AG10803 (cell line): ENCODE measurements at regions not wholly inside any gene's neighbourhood (a gene's known extent, or its start where the extent isn't known, plus 50 kb on each side); places are given as distances from the start of the nearest gene placed in this dataset.

Source experiments
- DNase-seq: peaks from one replicate; pipeline ENCODE4 v3.0.0; 2010; ENCODE audit warnings: low read depth
- H3K4me3 ChIP-seq: 2 replicates; pipeline ENCODE4 v1.5.1; 2011; ENCODE audit warnings: mild to moderate bottlenecking, low read length, control low read depth
- TF ChIP-seq, protein P1 (sequence below): conservative IDR thresholded peaks from 2 replicates; pipeline ENCODE4 v1.5.1; 2011; ENCODE audit warnings: mild to moderate bottlenecking, low read length, control low read depth, inconsistent platforms

DNA sequence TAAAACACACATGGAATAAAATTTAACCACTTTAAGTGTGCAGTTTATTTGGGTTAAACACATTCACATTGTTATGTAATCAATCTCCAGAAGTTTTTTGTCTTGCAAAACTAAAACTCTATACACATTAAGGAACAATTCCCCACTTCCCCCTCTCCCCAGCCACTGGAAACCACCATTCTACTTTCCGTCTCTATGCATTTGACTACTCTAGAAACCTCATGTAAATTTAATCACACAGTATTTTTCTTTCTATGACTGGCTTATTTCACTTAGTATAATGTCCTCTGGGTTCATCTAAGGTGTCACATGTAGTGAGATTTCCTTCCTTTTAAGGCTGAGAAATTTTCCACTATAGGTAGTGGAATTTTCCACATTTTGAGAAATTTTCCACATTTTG, 568.7 kb upstream of the UBE2E2 start:
- TF ChIP-seq, protein P1, sequence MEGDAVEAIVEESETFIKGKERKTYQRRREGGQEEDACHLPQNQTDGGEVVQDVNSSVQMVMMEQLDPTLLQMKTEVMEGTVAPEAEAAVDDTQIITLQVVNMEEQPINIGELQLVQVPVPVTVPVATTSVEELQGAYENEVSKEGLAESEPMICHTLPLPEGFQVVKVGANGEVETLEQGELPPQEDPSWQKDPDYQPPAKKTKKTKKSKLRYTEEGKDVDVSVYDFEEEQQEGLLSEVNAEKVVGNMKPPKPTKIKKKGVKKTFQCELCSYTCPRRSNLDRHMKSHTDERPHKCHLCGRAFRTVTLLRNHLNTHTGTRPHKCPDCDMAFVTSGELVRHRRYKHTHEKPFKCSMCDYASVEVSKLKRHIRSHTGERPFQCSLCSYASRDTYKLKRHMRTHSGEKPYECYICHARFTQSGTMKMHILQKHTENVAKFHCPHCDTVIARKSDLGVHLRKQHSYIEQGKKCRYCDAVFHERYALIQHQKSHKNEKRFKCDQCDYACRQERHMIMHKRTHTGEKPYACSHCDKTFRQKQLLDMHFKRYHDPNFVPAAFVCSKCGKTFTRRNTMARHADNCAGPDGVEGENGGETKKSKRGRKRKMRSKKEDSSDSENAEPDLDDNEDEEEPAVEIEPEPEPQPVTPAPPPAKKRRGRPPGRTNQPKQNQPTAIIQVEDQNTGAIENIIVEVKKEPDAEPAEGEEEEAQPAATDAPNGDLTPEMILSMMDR = no peak
- H3K4me3 ChIP-seq = no peak overlapping the region
- no peak for DNase-seq

DNA sequence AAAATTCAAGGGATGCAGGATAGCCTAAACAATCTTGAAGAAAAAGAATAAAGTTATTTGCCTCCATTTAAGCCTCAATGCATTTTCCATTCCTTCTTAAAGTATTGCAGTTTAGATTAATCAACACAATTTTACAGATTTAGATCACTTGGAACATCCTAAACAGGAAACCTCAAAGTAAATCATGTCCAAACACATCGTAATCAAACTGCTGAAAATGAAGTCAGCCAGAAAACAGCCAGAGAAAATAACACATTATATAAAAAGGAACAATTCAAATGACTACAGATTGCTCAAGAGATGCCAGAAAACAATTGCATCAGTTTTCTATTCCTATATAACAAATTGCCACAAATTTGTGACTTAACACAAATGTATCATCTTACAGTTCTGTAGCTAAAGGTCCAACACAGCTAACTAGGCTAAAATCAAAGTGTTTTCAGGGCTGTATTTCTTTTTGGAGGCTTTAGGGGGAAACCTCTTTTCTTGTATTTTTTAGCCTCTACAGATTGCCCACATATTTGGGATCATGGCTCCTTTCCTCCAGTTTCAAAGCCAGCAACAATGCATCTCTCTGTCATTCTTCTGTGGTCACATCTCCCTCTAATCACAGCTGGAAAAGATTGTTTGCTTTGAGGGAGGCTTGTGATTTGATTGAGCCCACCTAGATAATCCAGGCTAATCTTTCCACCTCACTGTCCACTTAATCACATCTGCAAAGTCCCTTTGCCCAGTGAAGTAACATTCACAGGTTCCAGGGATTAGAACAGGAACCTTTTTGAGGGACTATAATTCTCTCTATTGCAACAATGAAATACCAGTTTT, 543.3 kb upstream of the UBE2E2 start:
- TF ChIP-seq, protein P1 = no peak
- no peak overlapping the region for H3K4me3 ChIP-seq
- no peak for DNase-seq

DNA sequence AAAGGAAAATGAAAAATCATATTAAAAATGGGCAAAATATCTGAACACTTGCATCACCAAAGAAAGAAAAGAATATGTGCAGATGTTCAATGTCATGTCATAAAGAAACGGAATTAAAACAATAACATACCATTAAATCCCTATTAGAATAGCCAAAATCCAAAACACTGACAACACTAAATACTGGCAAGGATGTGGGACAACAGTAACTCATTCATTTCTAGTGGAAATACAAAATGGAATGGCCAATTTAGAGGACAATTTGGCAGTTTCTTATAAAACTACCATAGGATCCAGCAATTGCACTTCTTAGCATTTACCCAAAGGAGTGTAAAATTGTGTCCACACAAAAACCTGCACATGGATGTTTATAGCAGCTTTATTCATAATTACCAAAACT, 542.5 kb upstream of the UBE2E2 start:
- DNase-seq = no peak
- TF ChIP-seq, protein P1 = no peak
- H3K4me3 ChIP-seq = no peak overlapping the region

DNA sequence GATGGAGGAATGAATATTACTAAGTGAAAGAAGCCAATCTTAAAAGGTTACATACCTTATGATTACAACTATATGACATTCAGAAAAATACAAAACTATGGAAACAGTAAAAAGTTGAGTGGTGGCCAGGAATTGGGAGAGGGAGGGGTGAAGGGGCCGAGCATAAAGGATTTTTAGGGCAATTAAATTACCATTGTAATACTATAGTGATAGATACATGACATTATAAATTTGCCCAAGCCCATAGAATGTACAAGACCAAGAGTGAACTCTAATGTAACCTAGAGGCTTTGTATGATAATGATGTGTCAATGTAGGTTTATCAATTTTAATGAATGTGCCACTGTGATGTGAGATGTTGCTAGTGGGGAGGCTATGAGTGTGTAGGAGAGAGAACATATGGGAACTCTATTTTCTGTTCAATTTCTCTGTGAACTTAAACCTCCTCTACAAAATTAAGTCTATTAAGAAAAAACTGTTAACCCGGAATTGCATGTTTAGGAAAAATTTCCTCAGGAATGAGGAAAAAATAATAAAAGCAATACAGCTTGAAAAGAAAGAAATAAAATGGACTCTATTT, 541.9 kb upstream of the UBE2E2 start:
- H3K4me3 ChIP-seq = no peak overlapping the region
- no peak for DNase-seq
- TF ChIP-seq, protein P1 = no peak

DNA sequence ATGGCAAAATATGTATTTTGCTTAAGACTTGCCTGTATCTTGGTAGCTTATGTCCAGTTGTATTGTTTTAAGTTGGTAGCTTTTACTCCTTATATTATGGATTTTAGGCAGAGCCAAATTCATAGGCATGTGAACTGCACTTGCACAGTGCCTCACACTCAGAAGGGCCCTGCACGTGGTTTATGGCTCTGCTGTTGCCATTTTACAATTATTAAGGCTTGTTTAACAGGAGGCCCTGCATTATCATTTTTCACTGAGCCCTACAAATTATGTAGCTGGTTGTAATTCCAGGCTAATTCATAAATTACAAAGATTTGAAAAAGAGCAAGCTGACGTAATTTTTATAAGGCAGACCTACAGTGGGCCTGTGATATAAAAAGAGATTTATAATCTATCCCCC, 537.6 kb upstream of the UBE2E2 start:
- H3K4me3 ChIP-seq = no peak overlapping the region
- DNase-seq = no peak
- TF ChIP-seq, protein P1 = no peak

DNA sequence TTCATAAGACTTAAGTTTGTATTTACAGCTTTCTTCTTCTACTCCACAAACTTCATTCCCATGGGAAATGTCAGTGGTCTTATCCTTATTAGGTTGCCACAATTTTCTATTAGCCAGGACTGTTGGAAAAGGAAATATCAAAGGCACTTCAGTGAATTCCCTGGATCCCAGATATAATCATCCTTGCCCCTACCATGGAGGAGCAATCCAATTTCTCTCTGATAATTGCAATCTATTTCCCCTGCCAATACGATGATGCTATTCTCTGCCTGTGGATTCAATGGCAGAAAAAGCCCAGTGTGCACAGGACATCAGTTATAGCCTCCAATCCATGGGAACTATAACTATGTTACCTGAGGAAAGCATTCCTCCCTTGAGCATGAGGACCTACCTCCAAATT, 536.4 kb upstream of the UBE2E2 start:
- TF ChIP-seq, protein P1 = no peak
- DNase-seq = no peak
- no peak overlapping the region for H3K4me3 ChIP-seq

DNA sequence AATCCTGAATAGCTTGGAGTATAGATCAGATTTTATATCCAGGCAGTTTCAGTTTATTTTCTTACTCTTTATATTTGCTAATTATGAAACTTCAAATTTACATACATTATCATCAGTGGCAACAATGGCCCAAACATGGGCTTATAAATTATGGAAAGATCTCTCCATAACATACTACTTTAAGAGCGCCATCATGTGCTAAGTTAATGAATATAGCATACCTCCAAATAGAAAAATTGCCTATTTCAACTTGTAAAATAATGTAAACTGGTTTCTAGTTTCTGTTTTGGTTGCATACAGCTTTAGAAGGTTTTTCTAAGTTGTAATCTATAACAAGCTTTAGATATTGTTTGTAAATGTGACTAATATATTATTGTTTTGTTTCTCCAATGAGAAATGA, 531.3 kb upstream of the UBE2E2 start:
- no peak overlapping the region for H3K4me3 ChIP-seq
- no peak for DNase-seq
- TF ChIP-seq, protein P1 = no peak
